ENCODE measurements at regions not wholly inside any gene's neighbourhood (a gene's known extent, or its start where the extent isn't known, plus 50 kb on each side); places are given as distances from the start of the nearest gene placed in this dataset.

DNA sequence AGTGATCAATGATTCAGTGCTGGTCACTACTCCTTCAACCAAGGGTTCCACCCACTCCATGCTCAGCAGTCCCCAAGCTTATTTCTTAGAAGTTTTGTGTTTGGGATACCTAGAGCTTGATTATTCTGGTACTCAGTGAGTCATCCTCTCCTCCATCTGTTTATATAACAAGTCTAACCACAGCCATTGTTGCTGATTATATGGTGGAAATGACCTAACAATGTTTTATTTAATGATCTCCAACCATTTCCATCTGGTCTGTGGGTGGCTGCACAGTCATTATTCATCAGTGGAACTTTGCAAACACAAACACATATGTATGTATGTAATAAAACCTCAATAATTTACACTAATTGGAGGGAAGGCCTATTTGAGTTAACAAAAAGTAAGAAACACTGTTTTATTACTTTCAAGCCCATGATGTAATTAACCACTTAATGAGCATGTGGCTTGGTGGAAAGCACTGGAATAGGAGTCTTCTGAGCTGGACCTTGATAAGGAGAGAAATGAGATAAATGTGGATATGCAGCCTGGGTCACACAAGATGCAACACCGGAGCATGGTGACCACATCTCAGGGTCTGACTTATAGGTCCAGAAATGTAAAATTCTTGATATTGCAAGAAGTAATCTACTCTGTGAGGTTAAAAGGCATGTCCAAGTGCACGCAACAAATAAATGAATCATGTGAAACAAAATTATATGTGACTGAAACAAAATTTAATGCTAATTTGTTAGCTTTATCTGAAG is 99.0 kb upstream of the WLS start:
- peak; percentile 99 for DNase-seq (ENCODE audit: low spot score)

DNA sequence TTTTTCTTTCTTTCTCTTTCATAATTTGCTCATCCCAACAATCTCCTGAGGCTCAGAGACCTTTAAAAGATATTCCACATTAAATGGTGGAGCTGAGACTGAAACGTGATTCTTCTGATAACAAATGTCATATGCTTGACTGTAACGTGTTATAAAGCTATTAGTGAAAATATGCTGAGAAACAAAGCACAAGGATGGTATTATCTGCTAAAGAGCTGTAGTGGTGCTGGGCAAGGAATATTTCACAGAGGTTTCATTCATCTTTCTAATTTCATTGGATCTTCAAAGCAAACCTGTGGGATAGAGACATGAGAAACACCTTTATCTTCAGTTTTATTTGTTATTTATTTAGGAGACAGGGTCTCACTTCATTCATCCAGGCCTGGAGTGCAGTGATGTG is 98.1 kb upstream of the WLS start:
- DNase-seq (ENCODE audit: low spot score), result no peak

DNA sequence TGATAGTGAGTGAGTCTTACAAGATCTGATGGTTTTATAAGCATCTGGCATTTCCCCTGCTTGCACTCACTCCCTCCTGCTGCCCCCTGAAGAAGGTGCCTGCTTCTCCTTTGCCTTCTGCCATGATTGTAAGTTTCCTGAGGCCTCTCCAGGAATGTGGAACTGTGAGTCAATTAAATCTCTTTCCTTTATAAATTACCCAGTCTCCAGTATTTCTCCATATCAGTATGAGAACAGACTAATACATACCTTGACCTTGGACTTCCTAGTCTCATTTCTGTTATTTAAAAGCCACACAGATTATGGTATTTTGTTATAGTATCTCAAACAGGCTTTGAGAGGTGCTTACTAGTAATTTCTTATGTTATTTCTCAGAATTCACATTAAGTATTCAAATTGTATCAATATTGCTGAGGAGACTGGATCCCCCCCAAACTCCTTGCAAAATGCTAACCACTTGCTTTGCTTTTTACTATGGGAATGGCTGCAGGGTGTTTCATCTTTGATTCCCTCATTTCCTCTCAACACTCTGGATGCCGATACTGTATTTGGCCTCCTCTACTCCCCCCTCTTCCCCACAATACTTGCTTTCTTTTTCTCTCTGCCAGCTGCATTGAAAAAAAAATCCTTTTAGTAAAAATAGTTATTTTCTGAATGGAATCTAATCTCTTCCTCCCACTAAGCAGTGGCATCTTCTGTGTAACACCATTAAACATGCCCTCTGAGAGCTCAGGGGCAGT is 96.9 kb upstream of the WLS start:
- no peak for DNase-seq (ENCODE audit: low spot score)

DNA sequence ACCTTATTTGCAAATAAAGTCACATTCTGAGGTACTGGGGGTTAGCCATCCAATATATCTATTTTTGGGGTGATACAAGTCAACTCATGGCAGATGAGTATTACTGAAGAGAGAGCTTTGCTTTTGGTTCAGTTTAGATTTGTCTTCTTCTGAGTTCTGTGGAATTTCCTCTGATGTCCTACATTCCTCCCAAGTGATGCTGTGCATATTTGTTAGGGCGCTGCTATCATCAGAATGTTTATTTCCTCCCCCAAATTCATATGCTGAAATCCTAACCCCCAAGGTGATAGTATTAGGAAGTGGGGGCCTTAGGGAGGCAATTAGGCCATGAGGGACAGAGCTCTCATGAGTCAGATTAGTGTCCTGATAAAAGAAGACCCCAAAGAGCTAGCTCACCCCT is 96.2 kb upstream of the WLS start:
- DNase-seq (ENCODE audit: low spot score), result no peak

DNA sequence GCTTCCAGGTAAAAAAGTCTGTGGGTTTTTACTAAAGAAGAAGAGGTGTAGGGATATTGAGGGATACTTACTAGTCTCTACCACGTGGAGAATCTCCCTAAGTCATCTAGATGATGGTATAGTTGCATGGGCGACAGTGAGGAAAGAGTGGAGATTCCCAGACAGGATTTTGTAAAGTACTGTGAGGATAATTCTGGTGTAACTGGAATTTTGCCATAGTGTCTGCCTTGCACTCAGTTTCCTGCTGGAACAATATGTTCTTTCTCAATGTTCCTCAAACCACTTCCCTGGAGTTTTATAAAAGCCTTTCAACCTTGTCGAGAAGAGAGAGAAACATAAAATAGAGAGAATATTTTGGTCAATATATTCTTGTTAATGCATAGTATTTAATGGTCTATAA is 95.1 kb upstream of the WLS start:
- DNase-seq (ENCODE audit: low spot score), result no peak

DNA sequence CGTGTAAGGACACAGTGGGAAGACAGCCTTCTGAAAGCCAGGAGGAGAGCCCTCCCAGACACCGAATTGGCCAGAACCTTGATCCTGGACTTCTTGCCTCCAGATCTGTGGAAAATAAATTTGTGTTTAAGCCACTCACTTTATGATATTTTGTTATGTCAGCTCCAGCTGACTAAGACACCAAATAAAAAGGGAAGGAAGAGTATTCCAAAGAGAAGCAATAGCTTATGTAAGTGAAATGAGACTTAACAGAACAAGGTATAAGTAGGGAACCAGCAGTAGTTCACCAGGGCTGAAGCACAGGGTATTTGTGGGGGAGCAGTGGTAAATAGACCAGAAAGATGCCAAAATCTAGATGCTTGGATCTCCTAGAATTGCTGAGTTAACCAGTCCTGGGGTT is 94.2 kb upstream of the WLS start:
- DNase-seq (ENCODE audit: low spot score), result no peak

DNA sequence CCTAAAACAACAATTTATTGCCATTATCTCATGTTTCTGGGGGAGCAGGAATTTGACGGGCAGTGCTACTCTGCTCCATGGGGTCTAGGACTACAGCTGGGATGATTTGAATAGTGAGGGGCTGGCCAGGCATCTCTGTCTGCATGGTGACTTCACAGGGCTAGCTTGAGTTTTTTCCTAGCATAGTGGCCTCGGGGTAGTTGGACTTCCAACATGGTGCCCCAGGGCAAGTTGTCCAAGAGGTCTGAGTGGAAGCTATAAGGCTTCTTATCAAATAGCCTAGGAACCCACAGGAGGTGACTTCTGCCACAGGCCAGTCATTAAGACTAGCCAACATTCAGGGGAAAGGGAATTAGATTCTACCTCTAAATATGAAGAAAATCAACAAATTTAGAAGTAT is 92.0 kb upstream of the WLS start:
- no peak for DNase-seq (ENCODE audit: low spot score)

DNA sequence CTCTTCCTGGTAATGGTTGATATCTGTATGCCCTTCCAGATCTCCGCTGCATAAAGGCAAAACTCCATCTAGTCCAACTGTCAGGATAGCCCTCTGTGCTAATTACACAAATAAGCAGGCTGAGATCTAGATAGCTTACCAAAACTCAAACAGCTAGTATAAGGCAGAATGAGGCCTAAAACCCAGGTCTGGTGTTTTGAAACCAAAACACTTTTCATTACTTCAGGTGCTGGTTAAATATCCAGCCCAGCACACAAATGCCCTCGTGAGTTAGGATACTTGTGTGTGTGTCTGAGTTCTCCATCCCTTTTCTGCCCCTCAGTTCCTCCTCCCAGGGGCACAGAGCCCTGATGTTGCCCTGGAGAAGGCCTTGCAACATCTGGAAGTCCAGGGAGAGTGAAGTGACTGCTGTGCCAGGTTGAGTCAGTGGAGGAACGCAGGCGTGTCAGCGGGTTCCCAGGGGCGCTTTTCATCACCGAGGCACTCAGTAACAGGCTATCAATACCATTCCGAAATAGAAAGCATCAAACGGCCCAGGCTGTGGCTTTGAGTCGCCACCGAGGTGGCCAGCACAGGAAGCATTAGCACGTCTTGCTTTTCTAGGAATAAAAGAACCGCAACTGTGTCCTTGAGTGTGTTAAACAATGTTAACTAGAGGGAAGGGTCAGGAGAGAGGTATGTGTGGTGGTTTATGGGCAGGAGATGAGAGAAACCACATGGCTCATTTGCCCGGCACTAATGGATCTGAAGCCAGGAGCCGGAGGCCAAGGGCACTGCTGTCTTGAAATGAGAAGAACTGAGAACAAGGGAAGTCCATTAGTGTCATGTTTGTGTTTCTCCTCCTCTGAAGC is 90.7 kb upstream of the WLS start:
- peak; percentile 98 for DNase-seq (ENCODE audit: low spot score)

DNA sequence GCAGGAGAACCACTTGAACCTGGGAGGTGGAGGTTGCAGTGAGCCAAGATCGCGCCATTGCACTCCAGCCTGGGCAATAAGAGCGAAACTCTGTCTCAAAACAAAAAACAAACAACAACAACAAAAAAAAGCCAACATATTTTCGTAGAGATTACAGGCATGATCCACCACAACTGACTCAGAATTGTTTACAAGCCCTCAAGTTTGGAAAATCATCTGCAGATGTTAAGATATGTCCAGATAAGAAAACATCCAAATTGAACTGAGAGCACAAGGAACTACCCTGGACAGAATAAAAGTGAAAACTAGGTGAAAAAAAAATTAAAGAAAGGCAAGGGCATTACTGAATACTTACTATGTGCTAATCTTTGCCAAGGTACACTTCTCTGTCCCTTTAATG is 89.8 kb upstream of the WLS start:
- no peak for DNase-seq (ENCODE audit: low spot score)

DNA sequence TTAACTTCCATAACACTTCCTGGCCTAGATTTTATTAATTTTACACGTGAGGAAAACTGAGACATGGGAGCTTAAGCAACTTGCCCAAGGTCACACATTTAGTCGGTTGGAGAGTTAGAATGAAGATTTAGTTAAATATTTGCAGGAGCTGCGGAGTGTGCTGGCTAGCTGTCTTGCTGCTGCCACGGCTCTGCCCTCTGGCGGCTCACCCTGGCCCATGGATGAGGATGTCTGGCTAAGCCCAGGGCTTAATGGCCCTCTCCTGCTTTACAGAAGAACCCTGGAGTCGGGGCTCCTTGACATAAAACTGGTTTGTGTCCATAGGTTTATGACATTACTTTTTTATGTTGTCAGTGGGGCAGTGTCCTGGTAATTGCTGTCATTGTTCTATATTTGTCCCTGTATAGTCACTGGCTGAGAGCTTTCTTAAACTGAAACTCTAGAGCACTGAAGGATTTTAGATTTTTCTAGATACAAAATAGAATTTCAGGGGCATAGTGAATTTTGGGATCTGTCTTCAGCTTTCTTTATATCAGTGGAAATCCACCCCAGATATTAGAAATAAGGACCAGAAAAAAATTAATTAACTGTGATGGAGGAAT is 88.9 kb upstream of the WLS start:
- DNase-seq (ENCODE audit: low spot score), result no peak

DNA sequence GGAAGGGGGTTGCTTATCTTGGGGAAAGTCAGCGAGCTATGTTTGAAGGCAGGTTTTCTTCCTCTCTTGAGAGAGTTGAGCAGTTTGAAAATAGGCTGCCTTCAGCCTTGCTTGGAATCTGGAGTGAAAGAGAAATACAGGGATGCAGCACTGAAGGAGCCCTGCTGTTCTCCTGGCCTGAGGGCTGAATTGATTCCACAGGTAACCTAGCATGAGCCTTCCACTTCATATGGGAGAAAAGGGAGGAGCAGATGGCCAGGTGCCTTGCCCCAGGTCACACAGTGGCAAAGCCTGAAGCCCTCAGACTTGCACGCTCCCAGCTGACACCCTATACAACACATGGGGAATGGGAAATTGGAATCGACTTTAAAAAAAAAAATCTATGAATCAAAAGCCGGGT is 88.0 kb upstream of the WLS start:
- DNase-seq (ENCODE audit: low spot score), result no peak

DNA sequence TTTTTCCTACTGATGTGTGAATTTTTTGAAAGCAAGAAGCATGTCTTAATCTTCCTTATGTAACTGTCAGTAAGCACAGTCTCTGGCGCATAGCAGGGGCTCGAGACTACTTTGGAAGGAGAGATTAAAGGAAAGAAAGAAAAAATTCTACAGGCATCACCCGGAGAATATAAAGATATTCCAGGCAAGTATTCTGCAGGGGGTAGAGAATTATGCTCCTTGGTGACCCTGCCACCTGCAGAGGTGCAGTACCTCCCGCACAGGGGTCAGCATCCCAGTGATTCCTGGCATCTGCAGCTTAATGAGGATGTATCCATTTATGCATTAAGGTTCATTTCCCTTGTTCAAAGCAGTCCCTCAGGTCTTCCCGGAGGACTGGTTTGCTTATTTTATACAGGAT is 87.6 kb upstream of the WLS start:
- no peak for DNase-seq (ENCODE audit: low spot score)

DNA sequence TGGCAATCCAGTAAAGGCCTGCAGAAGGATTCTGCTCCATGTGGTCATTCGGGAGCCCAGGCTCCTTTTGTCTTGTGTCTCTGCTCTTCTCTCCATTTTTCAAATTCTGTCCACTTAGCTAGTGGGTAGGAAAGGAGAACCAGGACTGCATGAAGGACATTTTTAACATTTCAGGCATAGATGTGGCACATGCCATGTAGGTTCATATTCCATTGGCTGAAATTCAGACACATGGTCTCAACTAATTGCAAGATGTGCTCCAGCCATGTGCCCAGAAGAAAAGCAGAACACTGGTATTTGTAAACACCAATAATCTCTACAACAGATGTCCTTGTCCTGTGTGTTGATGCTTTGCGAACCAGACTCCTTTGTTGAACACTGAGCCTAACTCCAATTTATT is 85.2 kb upstream of the WLS start:
- DNase-seq (ENCODE audit: low spot score), result no peak

DNA sequence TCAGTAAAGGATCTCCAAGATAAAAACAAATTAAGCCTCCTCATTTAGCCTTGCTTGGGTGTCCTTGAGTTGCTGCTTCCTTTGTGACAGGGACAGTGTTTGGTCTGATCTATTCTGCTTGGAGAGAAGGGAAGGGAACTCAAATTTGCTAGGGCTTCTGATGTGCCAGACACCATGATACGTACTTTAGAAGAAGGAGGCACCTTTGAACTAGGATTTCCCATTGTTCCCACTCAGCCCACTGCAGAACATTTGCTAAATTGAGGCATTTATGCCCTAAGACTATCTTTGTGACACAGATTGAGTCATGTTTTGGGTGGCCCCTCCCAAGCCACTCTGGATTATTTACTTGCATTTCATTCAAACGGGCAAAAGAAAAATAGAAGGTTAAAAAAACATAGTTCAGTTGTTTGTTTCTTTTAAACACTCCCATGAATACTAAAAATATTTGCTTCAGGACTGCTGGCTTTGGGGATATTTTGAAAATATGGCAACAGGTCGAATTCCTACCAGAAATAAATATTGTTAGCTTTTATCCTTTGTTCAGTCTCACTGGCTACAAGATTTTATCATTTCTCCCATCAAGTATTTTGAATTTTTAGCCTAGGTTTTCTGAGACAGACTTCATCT is 81.9 kb upstream of the WLS start:
- DNase-seq (ENCODE audit: low spot score), result no peak

DNA sequence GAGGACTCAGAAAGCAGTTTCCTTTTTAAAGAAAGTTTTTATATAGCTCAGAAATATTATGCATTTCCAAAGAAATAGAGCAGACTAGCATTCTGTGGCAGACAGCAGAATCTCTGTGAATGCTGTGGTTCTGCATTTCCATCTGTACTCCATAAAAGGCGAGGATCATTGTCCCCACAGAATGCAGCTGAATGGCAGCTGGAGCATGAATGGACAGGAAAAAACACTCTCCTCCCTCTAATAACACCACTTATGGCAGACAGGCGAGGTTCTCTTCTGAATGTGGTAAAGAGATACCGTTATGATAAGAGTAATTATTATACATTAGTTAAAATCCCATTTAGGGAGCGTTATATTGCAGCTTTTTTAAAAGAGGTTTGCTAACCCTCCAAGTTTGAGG is 81.4 kb upstream of the WLS start:
- DNase-seq (ENCODE audit: low spot score), result no peak

DNA sequence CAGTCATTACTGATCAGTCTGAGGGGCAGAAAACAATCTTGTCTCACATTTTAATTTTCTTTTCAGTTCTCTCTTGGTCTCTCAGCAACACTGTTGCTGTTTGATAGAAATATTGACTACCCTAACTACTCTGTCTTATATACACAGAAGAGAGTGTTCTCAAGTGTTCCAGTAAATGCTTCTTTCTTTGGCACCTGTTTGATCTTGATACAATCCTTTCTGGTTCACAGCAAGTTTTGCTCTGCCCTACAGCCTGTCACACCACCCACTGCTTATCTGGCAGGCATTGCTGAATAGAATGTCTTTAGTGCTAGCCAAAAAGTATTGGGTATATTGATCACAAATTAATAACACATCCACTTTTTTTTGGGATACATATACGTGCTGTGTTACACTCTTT is 75.7 kb upstream of the WLS start:
- no peak for DNase-seq (ENCODE audit: low spot score)

DNA sequence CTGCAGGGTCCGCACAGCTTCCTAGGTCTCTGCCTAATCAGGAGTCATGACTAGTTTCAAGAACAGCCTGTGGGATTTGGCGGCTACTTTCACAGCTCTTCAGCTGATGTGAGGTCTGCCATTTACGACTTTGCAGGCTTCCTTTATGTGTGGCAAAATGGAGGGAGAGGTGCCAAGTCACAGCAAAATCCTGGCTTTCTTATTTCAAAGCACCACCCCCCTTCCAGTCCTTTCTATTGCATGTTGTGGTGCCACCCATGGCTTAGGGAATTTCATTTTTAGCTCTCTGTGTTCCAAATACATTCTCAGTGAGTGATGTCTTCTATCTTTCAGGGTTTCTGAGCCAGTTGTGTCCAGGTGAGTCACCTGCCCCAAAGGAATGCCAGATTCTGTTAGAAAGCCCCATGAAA is 75.1 kb upstream of the WLS start:
- no peak for DNase-seq (ENCODE audit: low spot score)

DNA sequence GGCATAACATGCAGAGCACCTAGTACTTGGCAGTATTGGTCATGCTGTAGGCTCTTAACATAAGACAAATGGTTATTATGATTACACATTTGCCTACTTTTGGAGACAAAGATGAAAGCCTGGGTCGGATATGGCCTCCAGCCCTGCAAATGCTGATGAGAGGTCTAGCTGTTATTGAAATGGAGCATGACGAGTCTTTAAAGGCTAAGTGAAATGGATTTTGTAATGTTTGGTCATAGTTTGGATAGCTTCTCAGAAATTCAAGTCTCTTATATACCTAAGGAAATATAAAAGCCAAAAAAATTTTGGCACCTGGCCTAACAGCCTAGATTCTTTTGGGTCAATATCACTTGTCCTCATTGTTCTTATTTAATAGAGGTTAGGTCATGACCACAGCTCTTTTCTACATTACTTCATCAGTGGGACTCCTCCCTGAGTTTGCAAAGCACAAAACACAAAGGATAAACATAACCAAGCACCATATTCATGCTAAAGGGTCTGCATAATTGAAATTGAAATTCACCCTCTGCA is 69.2 kb upstream of the WLS start:
- DNase-seq (ENCODE audit: low spot score), result no peak

DNA sequence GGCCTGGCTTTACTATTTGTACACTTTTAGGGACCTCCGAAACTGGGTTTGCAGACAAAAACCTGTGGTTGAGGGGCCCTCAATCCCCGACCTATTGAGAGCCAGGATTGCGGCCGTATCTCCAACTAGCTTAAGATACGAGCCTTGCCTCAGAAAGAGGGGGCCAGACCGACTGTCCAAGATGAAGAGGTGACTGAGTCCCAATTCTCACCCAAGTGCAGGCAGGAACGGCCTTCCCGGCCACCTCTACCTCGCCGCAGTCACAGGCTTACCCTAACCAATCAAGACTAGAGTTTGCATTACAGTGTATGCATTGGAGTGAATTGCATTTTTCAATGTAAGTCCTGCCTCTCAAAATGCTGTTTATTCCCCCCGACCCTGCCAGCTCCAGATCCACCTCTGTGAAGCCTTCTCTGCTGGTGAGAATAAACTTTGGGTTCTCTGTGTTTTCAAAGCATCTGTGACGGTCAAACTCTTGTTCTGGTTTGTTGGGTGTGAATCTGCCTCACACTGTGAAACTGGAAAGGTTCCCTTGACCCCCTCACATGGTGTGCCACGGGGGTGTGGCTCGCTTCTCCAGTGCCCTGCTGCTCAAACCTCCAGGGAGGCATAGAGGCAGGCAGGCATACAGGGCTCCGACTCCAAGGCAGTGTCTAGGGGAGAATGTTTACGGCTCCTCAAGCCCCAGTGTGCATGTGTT is 62.2 kb upstream of the WLS start:
- DNase-seq (ENCODE audit: low spot score), result no peak

DNA sequence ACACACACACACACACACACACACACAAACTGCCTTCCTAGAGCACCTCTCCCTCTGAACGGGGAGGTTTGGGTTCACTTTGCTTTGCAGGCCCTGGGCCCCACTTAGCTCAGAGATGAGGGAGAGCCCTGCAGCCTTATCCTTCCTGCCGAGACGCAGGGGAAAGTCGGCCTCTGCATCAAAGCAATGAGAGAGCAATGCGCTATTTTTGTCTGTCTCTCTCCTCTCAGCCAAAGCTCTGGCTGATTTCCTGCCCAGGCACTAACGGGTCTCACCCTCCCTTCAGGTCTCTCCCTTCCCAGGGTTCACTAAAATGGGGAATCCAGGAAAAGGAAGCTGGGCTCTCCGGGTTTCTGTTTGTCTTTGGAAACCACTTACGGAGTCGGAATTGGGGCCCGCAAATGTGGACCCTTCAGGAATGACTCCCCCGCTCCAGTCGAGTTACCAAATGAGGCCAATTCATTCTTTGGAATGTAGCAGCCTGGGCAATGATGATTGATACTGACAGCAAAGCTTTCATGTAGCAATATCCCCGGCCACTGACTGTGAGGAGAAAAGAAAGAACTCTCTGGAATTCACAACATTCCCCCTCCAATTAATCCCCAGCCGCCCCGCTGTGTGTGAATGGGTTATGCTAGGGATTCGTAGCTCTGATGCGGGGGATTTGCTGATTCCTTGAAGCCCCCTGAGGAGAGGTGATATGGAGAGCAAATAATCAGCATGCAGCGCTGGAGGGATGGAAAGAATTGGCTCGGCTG is 61.5 kb upstream of the WLS start:
- no peak for DNase-seq (ENCODE audit: low spot score)
